Limb (tissue), 2 donors: ENCODE measurements at regions not wholly inside any gene's neighbourhood (a gene's known extent, or its start where the extent isn't known, plus 50 kb on each side); places are given as distances from the start of the nearest gene placed in this dataset.

Experiments used
- DNase-seq, 2 donors: peaks; one replicate each; pipeline ENCODE4 v3.0.0-alpha.2; 2016; ENCODE audit errors: extremely low spot score in 2 of 2

- no peak for DNase-seq
These were observed 1126.8 kb upstream of the PHF14 start for GRCh38 chr7:9846902-9847301.

- no peak for DNase-seq
These were observed 1119.1 kb upstream of the PHF14 start for GRCh38 chr7:9854605-9855004.

- DNase-seq: no peak
These were observed 1117.0 kb upstream of the PHF14 start for GRCh38 chr7:9856668-9857067.

GRCh38 chr7:9863545-9863944 is 1110.1 kb upstream of the PHF14 start:
- DNase-seq: peak in 1 of 2 donors; percentile 34

GRCh38 chr7:9869151-9869550 is 1104.5 kb upstream of the PHF14 start:
- DNase-seq: no peak

- DNase-seq: no peak
These were observed 1104.1 kb upstream of the PHF14 start for GRCh38 chr7:9869566-9869965.

- no peak for DNase-seq
These were observed 1103.0 kb upstream of the PHF14 start for GRCh38 chr7:9870674-9871073.

- no peak for DNase-seq
These were observed 1099.5 kb upstream of the PHF14 start for GRCh38 chr7:9874182-9874581.

GRCh38 chr7:9876053-9876452 is 1097.6 kb upstream of the PHF14 start:
- no peak for DNase-seq

- DNase-seq: no peak
These were observed 1084.1 kb upstream of the PHF14 start for GRCh38 chr7:9889554-9889953.

- DNase-seq: no peak
These were observed 1083.6 kb upstream of the PHF14 start for GRCh38 chr7:9890092-9890491.

- DNase-seq: no peak
These were observed 1082.6 kb upstream of the PHF14 start for GRCh38 chr7:9891056-9891455.

GRCh38 chr7:9900339-9900738 is 1073.3 kb upstream of the PHF14 start:
- DNase-seq: no peak

GRCh38 chr7:9921326-9921725 is 1052.3 kb upstream of the PHF14 start:
- DNase-seq: no peak

GRCh38 chr7:9937944-9938631 is 1035.6 kb upstream of the PHF14 start:
- DNase-seq: no peak

- DNase-seq: no peak
These were observed 1034.5 kb upstream of the PHF14 start for GRCh38 chr7:9939176-9939575.

GRCh38 chr7:9945131-9945530 is 1028.5 kb upstream of the PHF14 start:
- no peak for DNase-seq

GRCh38 chr7:9945857-9946256 is 1027.8 kb upstream of the PHF14 start:
- no peak for DNase-seq

- no peak for DNase-seq
These were observed 1018.5 kb upstream of the PHF14 start for GRCh38 chr7:9955138-9955537.

GRCh38 chr7:9958486-9958885 is 1015.2 kb upstream of the PHF14 start:
- DNase-seq: no peak

- DNase-seq: no peak
These were observed 1013.2 kb upstream of the PHF14 start for GRCh38 chr7:9960460-9960859.

GRCh38 chr7:9961161-9961922 is 1012.3 kb upstream of the PHF14 start:
- DNase-seq: no peak

- no peak for DNase-seq
These were observed 1010.9 kb upstream of the PHF14 start for GRCh38 chr7:9962742-9963141.
